Esophagus muscularis mucosa (tissue), 4 donors: ENCODE measurements at regions not wholly inside any gene's neighbourhood (a gene's known extent, or its start where the extent isn't known, plus 50 kb on each side); places are given as distances from the start of the nearest gene placed in this dataset.
"Not testable (repeated sequence)": the region's sequence is repeated elsewhere in the genome, so short reads cannot be mapped to it uniquely, and the experiment has no call there.

Experiments used
- DNase-seq: peaks from one replicate; pipeline ENCODE4 v3.0.0-alpha.2; 2017; ENCODE audit errors: extremely low spot score
- H3K27ac ChIP-seq, 4 donors: fragments of 200-600 bp; sonication (generic); replicated peaks in 1 of 4; 1 replicate in 3 of 4; 2 replicates in 1 of 4; pipeline ENCODE4 v1.5.1; 2016 to 2019; ENCODE audit warnings: mild to moderate bottlenecking in 1 of 4
- H3K27me3 ChIP-seq, 4 donors: fragments of 200-600 bp; sonication (generic); one replicate each; pipeline versions ENCODE4 v1.5.1 to v1.6.0; 2016 to 2019
- H3K36me3 ChIP-seq, 4 donors: fragments of 200-600 bp; sonication (generic); one replicate each; pipeline ENCODE4 v1.5.1; 2016 to 2019
- H3K4me1 ChIP-seq, 4 donors: fragments of 200-600 bp; sonication (generic); one replicate each; pipeline ENCODE4 v1.5.1; 2016 to 2019
- H3K4me3 ChIP-seq, 4 donors: fragments of 200-600 bp; sonication (generic); 1 replicate in 2 of 4; 2 replicates in 2 of 4; pipeline ENCODE4 v1.5.1; 2016 to 2019; ENCODE audit warnings: mild to moderate bottlenecking in 4 of 4, moderate library complexity in 1 of 4
- H3K9me3 ChIP-seq, 4 donors: fragments of 200-600 bp; sonication (generic); 1 replicate in 3 of 4; 2 replicates in 1 of 4; pipeline ENCODE4 v1.5.1; 2016 to 2019
- CTCF ChIP-seq, 3 experiments: fragments of 200-600 bp in 2 of 3; fragments of 450-650 bp in 1 of 3; sonication (generic) in 2 of 3; IDR thresholded peaks; one replicate each; pipeline ENCODE4 v1.5.1; 2017 to 2019; ENCODE audit warnings: antibody characterized with exemption in 3 of 3, mild to moderate bottlenecking in 2 of 3, moderate library complexity in 1 of 3
- EP300 ChIP-seq: sonication (generic); formaldehyde crosslinking; IDR thresholded peaks from one replicate; pipeline ENCODE4 v1.6.1; 2017; ENCODE audit warnings: antibody characterized with exemption
- POLR2A ChIP-seq: fragments of 450-650 bp; IDR thresholded peaks from one replicate; pipeline ENCODE4 v1.6.1; 2017; ENCODE audit warnings: antibody characterized with exemption, moderate library complexity, mild to moderate bottlenecking, low read depth
- POLR2AphosphoS5 ChIP-seq, 2 donors: sonication (generic); formaldehyde crosslinking; IDR thresholded peaks; one replicate each; pipeline ENCODE4 v1.6.1; 2017; ENCODE audit warnings: antibody characterized with exemption in 2 of 2
- WGBS: methylation state at CpG from one replicate; pipeline ENCODE4 v1.1.5; 2018; 5-methylcytosine and 5-hydroxymethylcytosine counted together
- intact Hi-C: fragments of 100-400 bp; cut with DNase I; formaldehyde crosslinking; loops from one replicate; pipeline ENCODE4 v1.15.1; 2023

DNA sequence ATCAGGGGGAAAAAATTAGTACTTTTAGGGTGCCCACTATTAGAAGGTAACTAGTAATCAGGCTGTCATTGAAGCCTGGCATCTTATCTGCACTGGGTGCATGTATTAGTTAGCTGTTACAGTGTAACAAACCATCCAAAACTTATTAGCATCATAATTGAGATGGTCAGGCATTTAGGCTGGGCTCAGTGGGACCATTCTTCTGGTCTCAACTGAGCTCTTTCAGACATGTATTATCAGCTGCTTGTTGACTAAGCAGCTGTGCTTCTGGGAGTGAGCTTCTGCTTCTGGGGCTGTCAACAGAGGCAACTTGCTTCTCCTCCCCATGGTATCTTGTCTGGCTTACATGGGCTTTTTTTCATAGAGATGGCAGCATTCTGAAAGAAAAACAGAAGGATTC, 154.0 kb upstream of the ZNF92 start:
- Histone ChIP-seq H3K27ac (no peak overlapping the region), H3K4me1 (no peaks in the 10 kb centered on the region), H3K27me3 (no peaks in the 10 kb centered on the region), H3K4me3 (no peak overlapping the region), H3K9me3 (no peaks in the 10 kb centered on the region), H3K36me3 (no peaks in the 10 kb centered on the region)
- intact Hi-C loops: no loop called here
- DNase-seq: no peak
- TF ChIP-seq POLR2AphosphoS5 (IDR thresholded peaks at IDR 0.05): no peak
- TF ChIP-seq EP300: no peak
- TF ChIP-seq CTCF (IDR thresholded peaks at IDR 0.05): no peak
- no peak for TF ChIP-seq POLR2A

- TF ChIP-seq CTCF (IDR thresholded peaks at IDR 0.05): peak; percentile 31 to 40 (median 33)
- TF ChIP-seq EP300: no peak
- TF ChIP-seq POLR2AphosphoS5 (IDR thresholded peaks at IDR 0.05): no peak
- TF ChIP-seq POLR2A: no peak
Observed at GRCh38 chr7:65216469-65216868, 157.2 kb upstream of the ZNF92 start.

DNA sequence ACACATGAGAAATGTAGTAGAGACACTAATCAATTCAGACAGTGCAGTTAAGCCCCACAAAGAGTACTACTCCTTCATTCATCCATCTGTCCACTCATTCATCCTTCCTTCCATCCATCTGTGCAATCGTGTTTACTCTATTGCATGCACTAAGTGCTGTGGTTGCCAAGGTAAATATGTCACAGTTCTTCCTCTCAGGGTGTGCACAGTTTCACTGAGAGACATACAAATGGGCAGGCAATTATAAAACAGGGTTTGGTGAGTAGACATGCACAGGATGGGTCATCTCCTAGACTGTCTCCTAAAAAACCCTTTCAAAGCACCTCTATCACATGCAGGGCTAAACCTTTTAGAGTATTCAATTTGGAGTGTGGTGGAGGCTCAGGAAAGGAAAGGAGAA, 160.4 kb upstream of the ZNF92 start:
- H3K9me3 ChIP-seq, intact Hi-C loops, H3K4me1 ChIP-seq, H3K27me3 ChIP-seq, H3K27ac ChIP-seq, DNase-seq, H3K36me3 ChIP-seq, H3K4me3 ChIP-seq: not testable (repeated sequence)
- 50% methylated on average over 1 of the region's 1 CpG for WGBS

More at GRCh38 chr7:65216469-65216868, 157.2 kb upstream of the ZNF92 start:
- Histone ChIP-seq H3K27me3 (no peaks in the 10 kb centered on the region), H3K4me1 (no peaks in the 10 kb centered on the region), H3K36me3 (no peaks in the 10 kb centered on the region), H3K27ac (no peak overlapping the region), H3K9me3 (no peaks in the 10 kb centered on the region), H3K4me3 (no peak overlapping the region)
- intact Hi-C loops: no loop called here
- DNase-seq: no peak
- WGBS: 27% methylated on average over 8 of the region's 8 CpGs

- H3K27me3 ChIP-seq, DNase-seq, H3K4me3 ChIP-seq, H3K4me1 ChIP-seq, H3K9me3 ChIP-seq, H3K27ac ChIP-seq, intact Hi-C loops, H3K36me3 ChIP-seq: not testable (repeated sequence)
- 82% methylated on average over 1 of the region's 1 CpG for WGBS
Observed at GRCh38 chr7:65199221-65199620, 174.4 kb upstream of the ZNF92 start.

- H3K9me3 ChIP-seq, H3K27me3 ChIP-seq, H3K27ac ChIP-seq, H3K36me3 ChIP-seq, DNase-seq, intact Hi-C loops, H3K4me1 ChIP-seq, H3K4me3 ChIP-seq: not testable (repeated sequence)
- WGBS: 37% methylated on average over 3 of the region's 8 CpGs
Observed at GRCh38 chr7:65193334-65194058, 180.2 kb upstream of the ZNF92 start.

DNA sequence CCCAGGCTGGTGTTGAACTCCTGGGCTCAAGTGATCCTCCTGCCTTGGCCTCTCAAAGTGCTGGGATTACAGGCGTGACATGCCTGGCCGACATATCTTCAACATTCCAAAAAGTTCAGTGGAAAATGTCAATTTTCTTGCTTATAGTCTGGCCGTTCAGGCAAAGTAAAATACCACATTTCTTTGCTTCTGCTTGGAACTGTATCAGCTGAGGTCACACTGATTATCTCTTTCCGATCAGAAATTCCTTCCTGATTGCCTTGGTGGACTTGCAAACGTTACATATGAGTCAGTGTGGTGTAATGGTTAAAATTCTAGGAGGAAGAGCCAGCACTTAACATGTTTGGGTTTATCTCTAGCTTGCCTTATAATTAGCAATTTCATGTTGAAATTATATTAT, 170.6 kb upstream of the ERV3-1 start:
- H3K9me3 ChIP-seq, H3K36me3 ChIP-seq, DNase-seq, H3K4me3 ChIP-seq, H3K27ac ChIP-seq, H3K4me1 ChIP-seq, intact Hi-C loops, H3K27me3 ChIP-seq: not testable (repeated sequence)
- WGBS: 74% methylated on average over 4 of the region's 5 CpGs

DNA sequence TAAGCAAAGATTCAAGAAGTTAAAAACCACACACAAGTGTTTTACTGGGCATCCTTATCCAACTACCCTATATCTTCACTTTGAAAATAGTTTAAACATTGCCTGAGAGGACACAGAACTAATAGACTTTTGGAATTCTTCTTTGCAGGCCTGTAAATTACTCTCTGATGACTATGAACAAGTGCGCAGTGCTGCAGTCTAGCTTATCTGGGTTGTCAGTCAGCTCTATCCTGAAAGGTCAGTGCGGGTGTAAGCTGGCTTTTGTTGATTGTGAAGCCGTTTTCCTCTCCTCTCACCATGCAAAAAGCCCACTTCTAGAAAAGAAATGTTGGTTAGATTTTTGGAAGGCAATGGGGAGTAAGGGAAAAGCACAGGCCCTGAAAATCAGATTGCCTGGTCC, 143.6 kb upstream of the ERV3-1 start:
- H3K4me1 ChIP-seq, H3K27ac ChIP-seq, H3K9me3 ChIP-seq, H3K27me3 ChIP-seq, H3K36me3 ChIP-seq, intact Hi-C loops, H3K4me3 ChIP-seq, DNase-seq: not testable (repeated sequence)
- WGBS: no CpG with 5 or more reads among the region's 3 CpGs

DNA sequence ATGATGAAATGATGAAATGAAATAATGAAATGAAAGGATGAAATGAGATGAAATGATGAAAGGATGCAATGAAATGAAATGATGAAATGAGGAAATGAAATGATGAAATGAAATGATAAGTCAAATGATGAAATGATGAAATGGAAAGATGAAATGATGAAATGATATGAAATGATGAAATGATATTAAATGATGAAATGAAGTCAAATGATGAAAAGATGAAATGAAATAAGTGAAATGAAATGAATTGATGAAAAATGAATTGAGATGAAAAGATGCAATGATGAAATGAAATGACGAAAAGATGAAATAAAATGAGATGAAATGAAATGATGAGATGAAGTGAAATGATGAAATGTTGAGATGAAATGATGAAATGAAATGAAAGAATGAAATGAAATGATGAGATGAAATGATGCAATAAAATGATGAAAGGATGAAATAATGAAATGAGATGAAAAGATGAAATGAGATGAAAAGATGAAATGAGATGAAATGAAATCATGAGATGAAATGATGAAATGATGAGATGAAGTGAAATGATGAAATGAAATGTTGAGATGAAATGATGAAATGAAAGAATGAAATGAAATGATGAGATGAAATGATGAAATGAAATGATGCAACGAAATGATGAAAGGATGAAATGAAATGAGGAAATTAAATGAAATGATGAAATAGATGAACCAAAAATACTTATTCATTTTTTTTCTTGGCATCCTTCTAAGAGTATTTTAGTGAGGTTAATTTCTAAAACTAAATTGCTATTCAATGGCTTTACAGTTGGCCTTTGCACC, 139.8 kb upstream of the ERV3-1 start:
- intact Hi-C loops, H3K27ac ChIP-seq, DNase-seq, H3K27me3 ChIP-seq, H3K4me1 ChIP-seq, H3K4me3 ChIP-seq, H3K36me3 ChIP-seq, H3K9me3 ChIP-seq: not testable (repeated sequence)
- 94% methylated on average over 2 of the region's 2 CpGs for WGBS

GRCh38 chr7:65145710-65146109, 139.2 kb upstream of the ERV3-1 start:
- H3K4me1 ChIP-seq, intact Hi-C loops: not testable (repeated sequence)

GRCh38 chr7:65145008-65145407, 138.5 kb upstream of the ERV3-1 start:
- WGBS: 97% methylated on average over 1 of the region's 1 CpG
- DNase-seq, H3K27ac ChIP-seq, H3K4me1 ChIP-seq, H3K27me3 ChIP-seq, H3K36me3 ChIP-seq, H3K9me3 ChIP-seq, H3K4me3 ChIP-seq, intact Hi-C loops: not testable (repeated sequence)

More at GRCh38 chr7:65145710-65146109, 139.2 kb upstream of the ERV3-1 start:
- not testable (repeated sequence) for DNase-seq, H3K4me3 ChIP-seq, H3K27ac ChIP-seq, H3K36me3 ChIP-seq, H3K9me3 ChIP-seq, H3K27me3 ChIP-seq
